Mammary epithelial cell (primary cell): ENCODE measurements at regions not wholly inside any gene's neighbourhood (a gene's known extent, or its start where the extent isn't known, plus 50 kb on each side); places are given as distances from the start of the nearest gene placed in this dataset.

Experiments
- EZH2 ChIP-seq: IDR thresholded peaks from 2 replicates; pipeline ENCODE4 v1.6.1; 2012; ENCODE audit warnings: low read length, inconsistent platforms, borderline replicate concordance
- TF ChIP-seq, protein P1 (sequence below), 2 donors: IDR thresholded peaks in 1 of 2; conservative IDR thresholded peaks in 1 of 2; 2 replicates each; pipeline ENCODE4 v1.5.1; 2011 to 2012; ENCODE audit warnings: inconsistent platforms in 2 of 2, low read length in 2 of 2, mild to moderate bottlenecking in 2 of 2, control low read depth in 1 of 2, low read depth in 1 of 2; ENCODE audit not compliant: insufficient read depth in 1 of 2; ENCODE audit errors: extremely low read depth in 1 of 2

DNA sequence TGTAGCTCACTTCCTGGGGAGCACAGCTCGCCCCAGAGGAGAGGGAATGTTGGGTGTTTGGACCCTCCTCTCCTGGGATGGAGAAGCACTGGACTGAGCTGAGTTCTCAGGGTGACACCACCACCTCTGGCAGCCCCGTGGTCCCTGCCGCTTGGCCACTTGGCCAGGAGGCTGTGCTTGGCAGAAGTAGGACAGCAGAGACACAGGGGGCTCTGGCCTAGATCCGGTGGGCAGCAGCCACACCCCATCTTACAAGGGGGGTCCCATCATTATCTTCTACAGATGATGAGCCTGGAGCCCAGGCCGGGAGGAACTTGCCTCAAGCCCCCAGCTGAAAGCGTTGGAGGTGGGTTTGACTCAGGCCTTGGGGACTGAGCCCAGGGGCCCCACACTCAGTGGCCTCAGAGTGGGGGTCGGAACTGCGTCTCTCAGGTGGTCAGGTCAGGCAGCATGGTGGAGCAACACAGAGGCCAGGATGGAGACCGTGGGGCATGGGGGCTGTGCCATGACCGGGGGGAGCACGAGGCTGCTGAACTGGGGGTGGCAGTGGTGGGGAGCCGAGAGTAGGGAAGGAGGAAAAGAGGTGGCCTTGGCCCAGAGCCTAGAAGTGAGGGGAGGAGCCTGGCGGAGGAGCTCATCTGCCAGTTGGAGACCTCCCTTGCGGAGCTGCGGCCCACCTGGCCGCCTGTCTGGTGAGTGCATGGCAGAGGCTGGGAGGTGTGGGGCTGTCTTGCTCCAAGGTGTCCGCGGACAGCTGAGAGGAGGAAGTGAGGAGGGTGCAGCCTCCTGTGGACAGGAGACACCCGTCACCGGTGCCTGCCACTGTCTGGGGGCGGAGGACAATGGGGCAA is 63.6 kb upstream of the HDAC4 start:
- TF ChIP-seq, protein P1, sequence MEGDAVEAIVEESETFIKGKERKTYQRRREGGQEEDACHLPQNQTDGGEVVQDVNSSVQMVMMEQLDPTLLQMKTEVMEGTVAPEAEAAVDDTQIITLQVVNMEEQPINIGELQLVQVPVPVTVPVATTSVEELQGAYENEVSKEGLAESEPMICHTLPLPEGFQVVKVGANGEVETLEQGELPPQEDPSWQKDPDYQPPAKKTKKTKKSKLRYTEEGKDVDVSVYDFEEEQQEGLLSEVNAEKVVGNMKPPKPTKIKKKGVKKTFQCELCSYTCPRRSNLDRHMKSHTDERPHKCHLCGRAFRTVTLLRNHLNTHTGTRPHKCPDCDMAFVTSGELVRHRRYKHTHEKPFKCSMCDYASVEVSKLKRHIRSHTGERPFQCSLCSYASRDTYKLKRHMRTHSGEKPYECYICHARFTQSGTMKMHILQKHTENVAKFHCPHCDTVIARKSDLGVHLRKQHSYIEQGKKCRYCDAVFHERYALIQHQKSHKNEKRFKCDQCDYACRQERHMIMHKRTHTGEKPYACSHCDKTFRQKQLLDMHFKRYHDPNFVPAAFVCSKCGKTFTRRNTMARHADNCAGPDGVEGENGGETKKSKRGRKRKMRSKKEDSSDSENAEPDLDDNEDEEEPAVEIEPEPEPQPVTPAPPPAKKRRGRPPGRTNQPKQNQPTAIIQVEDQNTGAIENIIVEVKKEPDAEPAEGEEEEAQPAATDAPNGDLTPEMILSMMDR (conservative IDR thresholded peaks at IDR 0.05 in 1 of 2, IDR thresholded peaks at IDR 0.05 in 1 of 2; ENCODE audit: extremely low read depth in 1 of 2, insufficient read depth in 1 of 2, low read depth in 1 of 2, low read length in 2 of 2), result no peak
- TF ChIP-seq EZH2, result no peak
